ENCODE measurements at regions not wholly inside any gene's neighbourhood (a gene's known extent, or its start where the extent isn't known, plus 50 kb on each side); places are given as distances from the start of the nearest gene placed in this dataset.

DNA sequence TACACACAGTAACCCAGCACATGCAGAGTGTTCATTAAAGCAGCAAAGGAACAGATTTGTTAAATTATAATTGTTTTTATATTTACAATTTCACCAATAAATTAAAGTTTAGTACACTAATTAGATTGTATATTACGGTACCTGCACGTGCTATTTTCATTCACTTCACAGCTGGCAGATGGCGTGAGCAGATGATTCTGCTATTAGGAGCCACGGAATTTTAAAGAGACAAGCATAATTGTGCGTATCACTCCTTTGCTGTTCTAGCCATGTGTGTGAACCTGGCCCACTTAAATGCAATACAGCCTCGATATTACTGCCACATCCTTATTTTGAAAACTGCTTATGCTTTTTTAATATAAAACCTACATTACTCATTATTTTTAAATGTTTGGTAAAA, 332.8 kb upstream of the SOX11 start:
- Histone ChIP-seq H3K9me3 (ENCODE audit: severe bottlenecking) (no peaks in the 10 kb centered on the region), H3K4me3 (ENCODE audit: severe bottlenecking) (no peak overlapping the region), H3K36me3 (ENCODE audit: low read depth) (no peaks in the 10 kb centered on the region), H3K27me3 (ENCODE audit: insufficient read depth, poor library complexity, severe bottlenecking) (no peaks in the 10 kb centered on the region), H3K4me1 (ENCODE audit: insufficient read depth, poor library complexity, severe bottlenecking) (no peaks in the 10 kb centered on the region), H3K27ac (ENCODE audit: poor library complexity, severe bottlenecking) (no peak overlapping the region)
- no peak for ATAC-seq (ENCODE audit: low read depth)
- TF ChIP-seq, protein P1, sequence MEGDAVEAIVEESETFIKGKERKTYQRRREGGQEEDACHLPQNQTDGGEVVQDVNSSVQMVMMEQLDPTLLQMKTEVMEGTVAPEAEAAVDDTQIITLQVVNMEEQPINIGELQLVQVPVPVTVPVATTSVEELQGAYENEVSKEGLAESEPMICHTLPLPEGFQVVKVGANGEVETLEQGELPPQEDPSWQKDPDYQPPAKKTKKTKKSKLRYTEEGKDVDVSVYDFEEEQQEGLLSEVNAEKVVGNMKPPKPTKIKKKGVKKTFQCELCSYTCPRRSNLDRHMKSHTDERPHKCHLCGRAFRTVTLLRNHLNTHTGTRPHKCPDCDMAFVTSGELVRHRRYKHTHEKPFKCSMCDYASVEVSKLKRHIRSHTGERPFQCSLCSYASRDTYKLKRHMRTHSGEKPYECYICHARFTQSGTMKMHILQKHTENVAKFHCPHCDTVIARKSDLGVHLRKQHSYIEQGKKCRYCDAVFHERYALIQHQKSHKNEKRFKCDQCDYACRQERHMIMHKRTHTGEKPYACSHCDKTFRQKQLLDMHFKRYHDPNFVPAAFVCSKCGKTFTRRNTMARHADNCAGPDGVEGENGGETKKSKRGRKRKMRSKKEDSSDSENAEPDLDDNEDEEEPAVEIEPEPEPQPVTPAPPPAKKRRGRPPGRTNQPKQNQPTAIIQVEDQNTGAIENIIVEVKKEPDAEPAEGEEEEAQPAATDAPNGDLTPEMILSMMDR (IDR thresholded peaks at IDR 0.05; ENCODE audit: poor library complexity, severe bottlenecking), result no peak
- no peak for DNase-seq (ENCODE audit: low spot score)

GRCh38 chr2:5360081-5360480, 332.1 kb upstream of the SOX11 start:
- Histone ChIP-seq H3K9me3 (ENCODE audit: severe bottlenecking) (no peaks in the 10 kb centered on the region), H3K4me1 (ENCODE audit: insufficient read depth, poor library complexity, severe bottlenecking) (no peaks in the 10 kb centered on the region), H3K4me3 (ENCODE audit: severe bottlenecking) (no peak overlapping the region), H3K27ac (ENCODE audit: poor library complexity, severe bottlenecking) (no peak overlapping the region), H3K27me3 (ENCODE audit: insufficient read depth, poor library complexity, severe bottlenecking) (no peaks in the 10 kb centered on the region), H3K36me3 (ENCODE audit: low read depth) (no peaks in the 10 kb centered on the region)
- ATAC-seq (ENCODE audit: low read depth) (no peak), DNase-seq (ENCODE audit: low spot score) (no peak)
- TF ChIP-seq, protein P1 (IDR thresholded peaks at IDR 0.05; ENCODE audit: poor library complexity, severe bottlenecking), result no peak

GRCh38 chr2:5364361-5364760, 327.8 kb upstream of the SOX11 start:
- TF ChIP-seq, protein P1 (IDR thresholded peaks at IDR 0.05; ENCODE audit: poor library complexity, severe bottlenecking), result no peak
- DNase-seq (ENCODE audit: low spot score), result no peak
- Histone ChIP-seq H3K9me3 (ENCODE audit: severe bottlenecking) (no peaks in the 10 kb centered on the region), H3K4me3 (ENCODE audit: severe bottlenecking) (no peak overlapping the region), H3K4me1 (ENCODE audit: insufficient read depth, poor library complexity, severe bottlenecking) (no peaks in the 10 kb centered on the region), H3K36me3 (ENCODE audit: low read depth) (no peaks in the 10 kb centered on the region), H3K27me3 (ENCODE audit: insufficient read depth, poor library complexity, severe bottlenecking) (no peaks in the 10 kb centered on the region), H3K27ac (ENCODE audit: poor library complexity, severe bottlenecking) (no peak overlapping the region)
- no peak for ATAC-seq (ENCODE audit: low read depth)

DNA sequence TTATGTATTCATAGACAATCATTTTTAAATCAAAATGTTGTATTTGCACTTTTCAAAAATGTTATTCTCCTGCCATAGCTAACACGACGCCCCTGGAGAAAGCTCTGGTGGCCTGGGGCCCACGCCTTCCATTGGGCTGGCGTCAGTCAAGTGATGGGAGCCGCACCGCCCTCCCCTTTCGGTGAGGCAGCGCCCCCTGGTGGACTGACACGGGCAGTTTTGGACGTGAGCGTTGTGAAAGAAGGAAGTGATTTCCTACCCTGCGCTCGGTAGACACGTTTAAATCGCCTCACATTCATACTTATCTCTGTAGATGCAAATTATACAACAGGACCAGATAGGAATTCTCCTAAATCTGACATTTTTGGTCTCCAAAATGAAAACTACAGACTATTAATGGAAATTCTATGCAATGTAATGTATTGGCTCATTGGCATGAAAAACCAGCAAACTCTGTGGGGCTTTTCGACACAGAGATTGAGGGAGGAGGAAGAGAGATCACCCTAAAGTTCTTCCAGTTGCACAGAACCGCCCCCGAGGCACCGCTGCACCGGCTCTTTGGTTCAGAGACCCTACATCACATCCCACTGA, 326.2 kb upstream of the SOX11 start:
- TF ChIP-seq, protein P1 (IDR thresholded peaks at IDR 0.05; ENCODE audit: poor library complexity, severe bottlenecking), result peak; percentile 89
- Histone ChIP-seq H3K4me1 (ENCODE audit: insufficient read depth, poor library complexity, severe bottlenecking) (no peaks in the 10 kb centered on the region), H3K9me3 (ENCODE audit: severe bottlenecking) (no peaks in the 10 kb centered on the region), H3K36me3 (ENCODE audit: low read depth) (no peaks in the 10 kb centered on the region), H3K27ac (ENCODE audit: poor library complexity, severe bottlenecking) (no peak overlapping the region), H3K4me3 (ENCODE audit: severe bottlenecking) (no peak overlapping the region), H3K27me3 (ENCODE audit: insufficient read depth, poor library complexity, severe bottlenecking) (no peaks in the 10 kb centered on the region)
- DNase-seq (ENCODE audit: low spot score) (no peak), ATAC-seq (ENCODE audit: low read depth) (peak; percentile 89)

GRCh38 chr2:5367321-5367720, 324.9 kb upstream of the SOX11 start:
- ATAC-seq (ENCODE audit: low read depth), result no peak

More at GRCh38 chr2:5367321-5367720, 324.9 kb upstream of the SOX11 start:
- H3K36me3 ChIP-seq (ENCODE audit: low read depth), result no peaks in the 10 kb centered on the region
- H3K4me1 ChIP-seq (ENCODE audit: insufficient read depth, poor library complexity, severe bottlenecking), result no peaks in the 10 kb centered on the region
- no peak for DNase-seq (ENCODE audit: low spot score)
- no peak overlapping the region for H3K27ac ChIP-seq (ENCODE audit: poor library complexity, severe bottlenecking)
- no peaks in the 10 kb centered on the region for H3K27me3 ChIP-seq (ENCODE audit: insufficient read depth, poor library complexity, severe bottlenecking)
- H3K4me3 ChIP-seq (ENCODE audit: severe bottlenecking), result no peak overlapping the region
- TF ChIP-seq, protein P1 (IDR thresholded peaks at IDR 0.05; ENCODE audit: poor library complexity, severe bottlenecking), result no peak
- H3K9me3 ChIP-seq (ENCODE audit: severe bottlenecking), result no peaks in the 10 kb centered on the region
